ENCODE measurements at regions not wholly inside any gene's neighbourhood (a gene's known extent, or its start where the extent isn't known, plus 50 kb on each side); places are given as distances from the start of the nearest gene placed in this dataset.
A peak's percentile ranks its signal among the peaks of the same experiment; 100 is the strongest.
"Not testable (repeated sequence)": the region's sequence is repeated elsewhere in the genome, so short reads cannot be mapped to it uniquely, and the experiment has no call there.

DNA sequence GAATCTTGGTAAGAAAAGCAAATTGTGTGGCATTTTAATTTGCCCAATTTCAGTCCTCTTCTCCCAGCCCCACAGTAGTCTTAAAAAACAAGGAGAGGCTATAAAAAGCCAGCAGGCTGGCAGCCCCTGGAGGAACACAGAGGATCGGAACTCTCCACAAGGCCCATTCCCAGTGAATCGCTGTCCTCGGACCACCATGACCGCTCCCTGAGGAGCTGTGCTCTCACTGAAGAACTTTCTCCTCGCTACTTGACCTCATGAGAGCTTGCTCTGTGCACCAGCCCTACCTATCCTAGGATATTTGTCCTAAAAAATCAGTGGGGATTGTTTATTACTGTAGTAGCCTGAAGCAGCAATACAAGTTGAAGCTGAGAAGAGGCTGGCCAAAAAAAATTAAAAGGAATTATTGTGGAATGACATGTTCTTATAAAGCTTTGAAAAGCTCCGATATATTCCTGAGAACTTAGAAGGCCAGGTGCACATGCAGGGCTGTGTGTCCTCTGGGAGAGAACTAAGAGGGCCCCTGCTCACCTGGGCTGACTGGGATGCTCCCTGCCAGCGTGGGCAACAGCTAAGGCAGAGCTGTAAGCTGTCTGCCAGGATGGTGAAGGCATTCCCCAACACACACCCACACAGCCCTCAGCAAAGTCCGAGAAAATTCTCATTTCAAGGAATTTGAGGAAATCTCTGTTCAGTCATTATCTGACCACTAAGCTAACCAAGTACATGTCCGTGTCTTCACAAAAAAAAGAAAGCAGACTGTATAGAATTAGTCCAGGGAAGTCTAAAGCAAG lies 148.8 kb upstream of the SFSWAP start:
- DNase-seq: no peak

DNA sequence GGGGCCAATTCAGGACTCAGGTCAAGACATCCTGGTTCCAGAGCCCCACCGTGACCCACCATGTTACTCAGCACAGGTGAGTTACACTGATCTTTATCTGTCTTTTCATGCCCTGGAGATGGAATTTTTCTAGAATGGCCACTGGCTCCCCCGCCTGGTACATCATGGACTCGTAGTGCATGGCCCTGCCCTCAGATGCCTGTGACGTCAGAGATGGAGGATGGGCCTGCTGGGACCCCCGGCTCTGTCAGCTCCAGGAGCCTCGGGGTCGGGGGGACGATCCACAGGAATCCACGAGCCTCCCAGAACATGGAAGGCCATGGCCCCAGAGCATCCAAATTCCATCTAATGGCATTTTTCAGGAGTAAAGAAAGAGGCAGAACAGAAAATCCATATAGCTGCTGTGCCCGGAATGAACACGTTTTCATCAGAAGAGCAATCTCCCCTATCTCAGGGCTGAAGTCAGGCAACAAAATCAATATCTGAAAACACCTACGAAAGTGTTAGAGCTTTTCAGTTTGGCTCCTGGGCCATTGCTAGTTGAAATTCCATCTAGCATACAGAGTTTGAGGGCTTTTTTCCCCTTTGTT lies 146.7 kb upstream of the SFSWAP start:
- DNase-seq: peak; percentile 5

GRCh38 chr12:131564845-131565244 lies 146.0 kb upstream of the SFSWAP start:
- no peak for DNase-seq

DNA sequence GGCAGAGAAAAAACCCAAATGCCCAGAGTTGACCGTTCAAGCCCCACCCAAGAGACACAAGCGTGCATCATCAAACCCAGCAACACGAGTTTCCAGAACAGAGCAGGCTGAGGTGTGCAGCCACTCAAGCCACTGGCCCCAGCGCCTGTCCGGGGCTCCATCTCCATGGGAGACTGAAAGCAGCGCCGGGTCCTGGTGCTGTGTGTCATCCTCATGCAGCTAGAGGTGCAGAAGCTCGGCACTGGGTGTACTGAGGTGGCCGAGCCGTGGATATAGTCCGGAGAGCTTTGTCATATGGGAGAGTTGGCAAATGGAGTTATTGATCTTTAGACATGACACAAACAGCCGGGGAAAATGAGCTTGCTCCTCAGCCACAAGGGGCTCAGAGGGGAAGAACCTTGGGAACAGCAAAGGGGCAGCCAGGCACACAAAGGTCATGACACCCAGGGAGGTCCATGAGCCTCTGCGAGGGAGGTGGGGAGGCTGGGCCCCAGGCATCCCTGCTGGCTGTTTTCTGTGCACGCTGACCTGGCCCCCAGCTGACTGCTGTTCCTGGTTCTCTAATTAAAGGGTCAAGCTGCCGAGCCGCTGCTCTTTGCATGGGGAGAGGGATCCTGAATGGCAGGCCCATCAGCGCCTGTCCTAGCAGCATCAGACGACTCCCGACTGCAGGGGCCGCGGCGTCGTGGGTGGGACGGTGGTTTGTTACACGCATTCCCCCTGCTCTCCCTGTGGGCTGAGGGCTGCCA lies 145.4 kb upstream of the SFSWAP start:
- DNase-seq: no peak

DNA sequence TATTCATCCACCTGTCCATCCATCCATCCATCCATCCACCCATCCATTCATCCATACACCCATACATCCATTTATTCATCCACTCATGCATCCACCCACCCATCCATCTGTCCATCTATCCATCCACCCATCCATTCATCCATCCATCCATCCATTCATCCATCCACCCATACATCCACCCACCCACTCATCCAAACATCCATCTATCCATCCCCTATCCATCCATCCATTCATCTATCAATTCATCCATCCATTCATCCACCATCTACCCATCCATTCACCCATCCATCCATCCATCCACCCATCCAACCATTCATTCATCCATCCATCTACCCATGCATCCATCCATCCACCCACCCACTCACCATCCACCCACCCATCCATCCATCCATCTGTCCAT lies 142.6 kb upstream of the SFSWAP start:
- no peak for DNase-seq

- no peak for DNase-seq
Observed at GRCh38 chr12:131570596-131570995, 140.3 kb upstream of the SFSWAP start.

GRCh38 chr12:131571827-131572226 lies 139.1 kb upstream of the SFSWAP start:
- no peak for DNase-seq

DNA sequence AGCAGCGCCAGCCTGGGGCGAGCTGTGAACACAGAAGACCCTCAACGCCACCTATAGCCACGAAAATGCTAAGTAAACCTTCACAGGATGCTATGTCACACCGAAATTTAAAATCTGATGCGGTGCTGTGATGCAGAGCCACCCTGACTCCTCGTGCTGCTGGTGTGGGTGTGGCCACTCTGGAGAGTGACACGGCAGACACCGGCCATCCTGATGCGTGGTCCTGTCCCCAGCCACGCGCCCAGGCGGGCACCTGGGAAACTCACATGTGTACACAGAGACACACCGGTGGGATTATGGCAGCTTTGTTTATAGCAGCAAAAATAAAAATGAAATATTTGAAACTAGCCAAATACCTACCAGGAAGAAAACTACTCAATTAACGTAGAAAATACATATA lies 138.3 kb upstream of the SFSWAP start:
- DNase-seq: no peak

- DNase-seq: no peak
Observed at GRCh38 chr12:131573631-131574394, 137.1 kb upstream of the SFSWAP start.

DNA sequence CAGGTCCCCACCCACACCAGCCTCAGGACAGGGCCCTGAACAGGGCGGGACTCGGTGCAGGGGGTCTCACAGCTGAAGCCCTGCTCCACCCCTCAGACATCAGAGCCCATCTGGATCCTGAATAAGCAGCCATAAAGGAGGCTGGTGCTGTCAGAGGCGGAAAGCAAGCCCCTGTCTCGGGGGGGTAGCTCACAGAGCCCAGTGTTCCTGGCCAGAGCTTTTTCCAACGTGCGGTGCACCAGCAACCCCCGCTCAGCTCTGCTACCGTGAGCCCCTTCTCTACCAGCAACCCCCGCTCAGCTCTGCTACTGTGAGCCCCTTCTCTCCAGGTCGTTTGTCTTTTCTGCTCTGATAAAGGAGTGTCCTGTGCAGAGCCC lies 136.5 kb upstream of the SFSWAP start:
- no peak for DNase-seq

GRCh38 chr12:131575371-131575770 lies 135.5 kb upstream of the SFSWAP start:
- no peak for DNase-seq

- DNase-seq: not testable (repeated sequence)
Observed at GRCh38 chr12:131576734-131577133, 134.2 kb upstream of the SFSWAP start.

GRCh38 chr12:131577766-131578165 lies 133.1 kb upstream of the SFSWAP start:
- DNase-seq: no peak

- DNase-seq: no peak
Observed at GRCh38 chr12:131578828-131579470, 131.9 kb upstream of the SFSWAP start.

DNA sequence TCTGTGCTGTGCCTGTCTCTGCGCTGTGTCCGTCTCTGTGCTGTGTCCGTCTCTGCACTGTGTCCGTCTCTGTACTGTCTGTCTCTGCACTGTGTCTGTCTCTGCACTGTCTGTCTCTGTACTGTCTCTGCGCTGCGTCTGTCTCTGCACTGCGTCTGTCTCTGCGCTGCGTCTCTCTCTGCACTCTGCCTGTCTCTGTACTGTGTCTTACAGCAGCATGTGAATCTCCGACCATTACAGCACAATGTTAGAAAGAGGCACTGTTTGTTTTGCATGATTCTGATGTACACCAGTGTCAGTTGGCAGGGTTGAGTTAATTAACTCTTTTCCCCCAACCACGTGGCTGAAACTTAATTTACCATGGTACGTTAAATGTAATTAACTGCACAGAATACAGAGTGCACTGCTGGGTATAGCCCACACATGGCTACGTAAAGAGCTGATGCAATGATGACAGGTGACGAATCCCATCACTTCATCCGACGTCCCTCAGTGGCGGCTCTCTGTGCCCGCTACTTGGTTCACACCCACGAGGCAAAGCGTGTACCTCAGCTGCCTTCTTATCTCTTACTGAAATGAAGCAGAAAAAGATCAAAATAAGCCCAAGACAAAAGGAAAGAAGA lies 127.7 kb upstream of the SFSWAP start:
- no peak for DNase-seq

- DNase-seq: no peak
Observed at GRCh38 chr12:131586269-131586668, 124.6 kb upstream of the SFSWAP start.

DNA sequence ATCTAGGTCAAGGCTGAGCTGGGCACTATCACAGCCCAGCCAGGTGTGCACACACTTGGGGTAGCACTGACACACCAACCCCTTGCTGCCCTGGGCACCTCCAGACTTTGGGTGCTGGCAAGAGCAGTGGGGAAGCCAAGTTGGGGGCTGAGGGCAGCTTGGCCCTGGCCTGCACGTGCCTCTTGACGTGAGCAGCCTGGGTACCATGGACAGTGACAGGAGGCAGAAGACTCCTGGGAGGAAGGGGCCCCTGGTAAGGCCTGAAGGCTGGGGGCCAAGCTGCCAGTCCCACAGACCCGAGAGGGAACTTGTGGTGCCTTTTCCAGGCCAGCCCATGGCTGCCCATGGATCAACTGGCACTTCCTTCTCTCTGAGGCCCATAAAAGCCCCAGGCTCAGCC lies 124.1 kb upstream of the SFSWAP start:
- no peak for DNase-seq

- DNase-seq: no peak
Observed at GRCh38 chr12:131587565-131587964, 123.3 kb upstream of the SFSWAP start.

GRCh38 chr12:131589221-131589897 lies 121.5 kb upstream of the SFSWAP start:
- DNase-seq: no peak

- DNase-seq: no peak
Observed at GRCh38 chr12:131589966-131590365, 120.9 kb upstream of the SFSWAP start.

DNA sequence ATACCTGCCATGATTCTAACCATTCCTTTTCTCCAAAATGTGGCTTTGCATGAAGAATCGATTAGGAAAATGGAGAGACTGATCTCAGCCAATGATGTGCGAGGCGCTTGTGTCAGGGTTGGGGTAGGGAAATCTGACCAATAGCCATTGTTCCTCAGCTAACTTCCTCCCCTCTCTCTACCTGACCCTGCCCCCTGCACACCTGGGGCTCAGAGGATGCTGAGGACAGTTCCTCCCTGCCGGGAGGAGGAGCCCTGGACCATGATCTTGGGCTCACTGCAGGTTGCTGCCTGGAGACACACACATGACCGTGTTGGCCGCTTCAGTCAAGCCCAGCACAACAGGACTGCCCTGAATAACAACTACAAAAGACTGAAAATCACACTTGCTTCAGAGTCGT lies 119.8 kb upstream of the SFSWAP start:
- DNase-seq: no peak

Data from CD4-positive, alpha-beta T cell treated with Interleukin-6 for 4 hours (primary cell).